GM06990 (cell line): ENCODE measurements at regions not wholly inside any gene's neighbourhood (a gene's known extent, or its start where the extent isn't known, plus 50 kb on each side); places are given as distances from the start of the nearest gene placed in this dataset.

Experiments used
- DNase-seq: peaks from one replicate; pipeline ENCODE4 v3.0.0-alpha.2; 2011; ENCODE audit not compliant: insufficient read length; ENCODE audit errors: extremely low read depth
- H3K27me3 ChIP-seq: replicated peaks from 2 replicates; pipeline ENCODE4 v1.6.0; 2011; ENCODE audit warnings: low read length; ENCODE audit not compliant: control insufficient read depth, insufficient read depth
- H3K36me3 ChIP-seq: 2 replicates; pipeline ENCODE4 v1.5.1; 2011; ENCODE audit warnings: low read length; ENCODE audit not compliant: control insufficient read depth, insufficient read depth
- H3K4me3 ChIP-seq: replicated peaks from 2 replicates; pipeline ENCODE4 v1.5.1; 2011; ENCODE audit warnings: low read depth, mild to moderate bottlenecking, control low read depth, low read length
- CTCF ChIP-seq: IDR thresholded peaks from 2 replicates; pipeline ENCODE4 v1.5.1; 2011; ENCODE audit warnings: low read length, control low read depth, mild to moderate bottlenecking, inconsistent platforms; ENCODE audit not compliant: insufficient read depth, poor library complexity, severe bottlenecking

DNA sequence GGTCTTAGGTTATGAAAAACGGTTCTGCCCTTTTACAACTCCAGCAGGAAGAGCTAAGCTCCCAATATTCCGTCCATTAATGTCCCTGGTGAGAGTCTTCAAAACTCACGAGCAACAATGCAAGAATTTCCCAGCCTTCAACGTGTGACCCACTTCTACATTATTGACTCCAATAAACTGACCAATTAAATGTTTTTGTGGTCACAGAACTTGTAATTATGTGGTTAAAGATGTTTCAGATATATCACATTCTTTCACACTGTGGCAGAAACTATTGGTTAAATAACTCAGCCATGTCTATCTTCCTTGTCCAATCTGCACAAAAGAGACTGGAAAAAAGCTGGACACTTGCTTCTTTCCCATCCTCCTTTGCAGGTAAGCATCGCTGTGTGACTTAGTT is 286.6 kb upstream of the ADAMTS9 start:
- Histone ChIP-seq H3K4me3 (no peak overlapping the region), H3K36me3 (no peaks in the 10 kb centered on the region), H3K27me3 (no peaks in the 10 kb centered on the region)
- no peak for TF ChIP-seq CTCF
- no peak for DNase-seq

GRCh38 chr3:64972793-64973192 is 285.0 kb upstream of the ADAMTS9 start:
- Histone ChIP-seq H3K27me3 (no peaks in the 10 kb centered on the region), H3K4me3 (no peak overlapping the region), H3K36me3 (no peaks in the 10 kb centered on the region)
- no peak for DNase-seq
- no peak for TF ChIP-seq CTCF

DNA sequence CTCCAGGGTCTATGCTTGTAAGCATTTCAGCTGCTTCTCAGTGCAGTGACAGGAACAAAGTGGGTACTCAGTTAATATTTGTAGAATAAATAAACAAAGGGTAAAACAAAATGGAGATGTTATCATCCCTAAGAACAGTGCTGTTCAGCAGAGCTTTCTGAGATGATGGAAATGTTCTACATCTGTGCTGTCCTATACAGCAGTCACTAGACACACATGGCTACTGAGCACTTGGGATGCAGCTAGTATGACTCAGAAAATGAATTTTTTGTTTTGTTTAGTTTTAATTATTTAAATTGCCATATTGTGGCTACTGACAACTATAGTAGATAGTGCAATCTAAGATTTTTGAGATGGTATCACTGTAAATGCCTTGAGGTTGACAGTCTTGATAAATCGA is 283.8 kb upstream of the ADAMTS9 start:
- DNase-seq, result no peak
- H3K36me3 ChIP-seq, result no peaks in the 10 kb centered on the region
- no peak for TF ChIP-seq CTCF
- H3K27me3 ChIP-seq, result no peaks in the 10 kb centered on the region
- no peak overlapping the region for H3K4me3 ChIP-seq

- TF ChIP-seq CTCF, result no peak
- no peak overlapping the region for H3K4me3 ChIP-seq
- H3K27me3 ChIP-seq, result no peaks in the 10 kb centered on the region
- DNase-seq, result no peak
- H3K36me3 ChIP-seq, result no peaks in the 10 kb centered on the region
Observed at GRCh38 chr3:64970634-64971033, 282.8 kb upstream of the ADAMTS9 start.

DNA sequence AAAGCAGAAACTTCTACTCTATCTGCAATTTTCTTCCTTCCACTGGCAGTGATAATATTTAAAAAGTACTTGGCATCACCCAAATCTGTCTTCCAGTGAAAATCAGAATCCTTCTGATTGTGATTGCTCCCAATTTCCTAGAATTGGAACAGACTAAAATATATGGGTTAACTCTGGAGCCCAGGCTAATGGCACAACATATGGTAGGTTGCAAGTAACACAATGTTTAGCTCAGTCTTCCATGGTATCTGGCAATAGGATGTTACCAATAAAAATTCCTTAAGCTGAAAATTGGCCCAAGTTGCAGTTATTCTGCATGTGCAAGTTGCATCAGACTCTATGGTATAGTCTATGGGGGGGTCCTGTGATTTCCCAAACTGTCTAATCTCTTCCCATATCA is 273.5 kb upstream of the ADAMTS9 start:
- no peak overlapping the region for H3K4me3 ChIP-seq
- TF ChIP-seq CTCF, result no peak
- no peak for DNase-seq
- no peaks in the 10 kb centered on the region for H3K36me3 ChIP-seq
- no peaks in the 10 kb centered on the region for H3K27me3 ChIP-seq

- DNase-seq, result no peak
- no peaks in the 10 kb centered on the region for H3K36me3 ChIP-seq
- no peaks in the 10 kb centered on the region for H3K27me3 ChIP-seq
- TF ChIP-seq CTCF, result no peak
- no peak overlapping the region for H3K4me3 ChIP-seq
Observed at GRCh38 chr3:64958199-64958843, 270.5 kb upstream of the ADAMTS9 start.
